ENCODE measurements at regions not wholly inside any gene's neighbourhood (a gene's known extent, or its start where the extent isn't known, plus 50 kb on each side); places are given as distances from the start of the nearest gene placed in this dataset.

GRCh38 chr3:15851735-15852134 lies 54.0 kb upstream of the ANKRD28 start:
- TF ChIP-seq, protein P1, sequence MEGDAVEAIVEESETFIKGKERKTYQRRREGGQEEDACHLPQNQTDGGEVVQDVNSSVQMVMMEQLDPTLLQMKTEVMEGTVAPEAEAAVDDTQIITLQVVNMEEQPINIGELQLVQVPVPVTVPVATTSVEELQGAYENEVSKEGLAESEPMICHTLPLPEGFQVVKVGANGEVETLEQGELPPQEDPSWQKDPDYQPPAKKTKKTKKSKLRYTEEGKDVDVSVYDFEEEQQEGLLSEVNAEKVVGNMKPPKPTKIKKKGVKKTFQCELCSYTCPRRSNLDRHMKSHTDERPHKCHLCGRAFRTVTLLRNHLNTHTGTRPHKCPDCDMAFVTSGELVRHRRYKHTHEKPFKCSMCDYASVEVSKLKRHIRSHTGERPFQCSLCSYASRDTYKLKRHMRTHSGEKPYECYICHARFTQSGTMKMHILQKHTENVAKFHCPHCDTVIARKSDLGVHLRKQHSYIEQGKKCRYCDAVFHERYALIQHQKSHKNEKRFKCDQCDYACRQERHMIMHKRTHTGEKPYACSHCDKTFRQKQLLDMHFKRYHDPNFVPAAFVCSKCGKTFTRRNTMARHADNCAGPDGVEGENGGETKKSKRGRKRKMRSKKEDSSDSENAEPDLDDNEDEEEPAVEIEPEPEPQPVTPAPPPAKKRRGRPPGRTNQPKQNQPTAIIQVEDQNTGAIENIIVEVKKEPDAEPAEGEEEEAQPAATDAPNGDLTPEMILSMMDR (IDR thresholded peaks at IDR 0.05) = no peak
- TF ChIP-seq EP300 (IDR thresholded peaks at IDR 0.05) (no peak), POLR2A (IDR thresholded peaks at IDR 0.05) (no peak)
